ENCODE measurements at regions not wholly inside any gene's neighbourhood (a gene's known extent, or its start where the extent isn't known, plus 50 kb on each side); places are given as distances from the start of the nearest gene placed in this dataset.
"Not testable (repeated sequence)": the region's sequence is repeated elsewhere in the genome, so short reads cannot be mapped to it uniquely, and the experiment has no call there.

GRCh38 chr22:25461301-25461700 lies 103.2 kb upstream of the GRK3 start:
- no peaks in the 10 kb centered on the region for H3K4me1 ChIP-seq (ENCODE audit: insufficient read depth)
- no peak overlapping the region for H3K4me3 ChIP-seq (ENCODE audit: low read depth, low read length)
- DNase-seq (ENCODE audit: extremely low spot score): no peak
- H3K36me3 ChIP-seq (ENCODE audit: insufficient read depth): no peaks in the 10 kb centered on the region
- no peak overlapping the region for H3K27ac ChIP-seq (ENCODE audit: low read depth)
- WGBS: 92% methylated on average over 7 of the region's 7 CpGs

- not testable (repeated sequence) for H3K4me3 ChIP-seq (ENCODE audit: low read depth, low read length); H3K27ac ChIP-seq (ENCODE audit: low read depth); H3K4me1 ChIP-seq (ENCODE audit: insufficient read depth); H3K36me3 ChIP-seq (ENCODE audit: insufficient read depth)
- WGBS: 45% methylated on average over 15 of the region's 15 CpGs
- peak; percentile 70 for DNase-seq (ENCODE audit: extremely low spot score)
These were observed 101.8 kb upstream of the GRK3 start for GRCh38 chr22:25462474-25463346.

- 87% methylated on average over 8 of the region's 8 CpGs for WGBS
- H3K36me3 ChIP-seq (ENCODE audit: insufficient read depth); H3K4me1 ChIP-seq (ENCODE audit: insufficient read depth); H3K27ac ChIP-seq (ENCODE audit: low read depth); DNase-seq (ENCODE audit: extremely low spot score); H3K4me3 ChIP-seq (ENCODE audit: low read depth, low read length): not testable (repeated sequence)
These were observed 101.2 kb upstream of the GRK3 start for GRCh38 chr22:25463347-25463628.

- H3K4me3 ChIP-seq (ENCODE audit: low read depth, low read length); DNase-seq (ENCODE audit: extremely low spot score); H3K4me1 ChIP-seq (ENCODE audit: insufficient read depth); H3K27ac ChIP-seq (ENCODE audit: low read depth); H3K36me3 ChIP-seq (ENCODE audit: insufficient read depth): not testable (repeated sequence)
- WGBS: 95% methylated on average over 9 of the region's 9 CpGs
These were observed 100.1 kb upstream of the GRK3 start for GRCh38 chr22:25464326-25464725.

GRCh38 chr22:25465949-25466348 lies 98.5 kb upstream of the GRK3 start:
- H3K27ac ChIP-seq (ENCODE audit: low read depth): no peak overlapping the region

GRCh38 chr22:25472382-25472781 lies 92.1 kb upstream of the GRK3 start:
- H3K36me3 ChIP-seq (ENCODE audit: insufficient read depth): no peaks in the 10 kb centered on the region
- H3K4me3 ChIP-seq (ENCODE audit: low read depth, low read length): no peak overlapping the region
- H3K27ac ChIP-seq (ENCODE audit: low read depth): no peak overlapping the region
- no peak for DNase-seq (ENCODE audit: extremely low spot score)
- 98% methylated on average over 4 of the region's 4 CpGs for WGBS
- no peaks in the 10 kb centered on the region for H3K4me1 ChIP-seq (ENCODE audit: insufficient read depth)

More at GRCh38 chr22:25465949-25466348, 98.5 kb upstream of the GRK3 start:
- WGBS: 71% methylated on average over 4 of the region's 4 CpGs
- H3K36me3 ChIP-seq (ENCODE audit: insufficient read depth): peaks cover 1% of the 10 kb centered on the region
- H3K4me1 ChIP-seq (ENCODE audit: insufficient read depth): no peaks in the 10 kb centered on the region
- no peak for DNase-seq (ENCODE audit: extremely low spot score)
- H3K4me3 ChIP-seq (ENCODE audit: low read depth, low read length): no peak overlapping the region

- DNase-seq (ENCODE audit: extremely low spot score): peak; percentile 91
- Histone ChIP-seq H3K4me3 (ENCODE audit: low read depth, low read length) (no peak overlapping the region), H3K27ac (ENCODE audit: low read depth) (no peak overlapping the region), H3K4me1 (ENCODE audit: insufficient read depth) (no peaks in the 10 kb centered on the region), H3K36me3 (ENCODE audit: insufficient read depth) (no peaks in the 10 kb centered on the region)
- WGBS: 43% methylated on average over 16 of the region's 16 CpGs
These were observed 89.0 kb upstream of the GRK3 start for GRCh38 chr22:25475257-25476022.

- no peak for DNase-seq (ENCODE audit: extremely low spot score)
- 96% methylated on average over 3 of the region's 3 CpGs for WGBS
These were observed 87.1 kb upstream of the GRK3 start for GRCh38 chr22:25477358-25477757.

GRCh38 chr22:25478111-25478510 lies 86.4 kb upstream of the GRK3 start:
- H3K4me3 ChIP-seq (ENCODE audit: low read depth, low read length): no peak overlapping the region
- H3K27ac ChIP-seq (ENCODE audit: low read depth): no peak overlapping the region
- no peaks in the 10 kb centered on the region for H3K4me1 ChIP-seq (ENCODE audit: insufficient read depth)
- H3K36me3 ChIP-seq (ENCODE audit: insufficient read depth): no peaks in the 10 kb centered on the region
- no peak for DNase-seq (ENCODE audit: extremely low spot score)
- 87% methylated on average over 3 of the region's 3 CpGs for WGBS

More at GRCh38 chr22:25477358-25477757, 87.1 kb upstream of the GRK3 start:
- no peak overlapping the region for H3K27ac ChIP-seq (ENCODE audit: low read depth)
- H3K4me3 ChIP-seq (ENCODE audit: low read depth, low read length): no peak overlapping the region
- H3K36me3 ChIP-seq (ENCODE audit: insufficient read depth): no peaks in the 10 kb centered on the region
- H3K4me1 ChIP-seq (ENCODE audit: insufficient read depth): no peaks in the 10 kb centered on the region

GRCh38 chr22:25478528-25478927 lies 85.9 kb upstream of the GRK3 start:
- no peak for DNase-seq (ENCODE audit: extremely low spot score)
- Histone ChIP-seq H3K27ac (ENCODE audit: low read depth) (no peak overlapping the region), H3K4me3 (ENCODE audit: low read depth, low read length) (no peak overlapping the region), H3K36me3 (ENCODE audit: insufficient read depth) (no peaks in the 10 kb centered on the region), H3K4me1 (ENCODE audit: insufficient read depth) (no peaks in the 10 kb centered on the region)
- WGBS: 55% methylated on average over 2 of the region's 2 CpGs

GRCh38 chr22:25480868-25481267 lies 83.6 kb upstream of the GRK3 start:
- 94% methylated on average over 5 of the region's 5 CpGs for WGBS
- H3K27ac ChIP-seq (ENCODE audit: low read depth); DNase-seq (ENCODE audit: extremely low spot score); H3K4me3 ChIP-seq (ENCODE audit: low read depth, low read length); H3K4me1 ChIP-seq (ENCODE audit: insufficient read depth); H3K36me3 ChIP-seq (ENCODE audit: insufficient read depth): not testable (repeated sequence)

- H3K4me1 ChIP-seq (ENCODE audit: insufficient read depth): no peaks in the 10 kb centered on the region
- 84% methylated on average over 5 of the region's 5 CpGs for WGBS
- H3K27ac ChIP-seq (ENCODE audit: low read depth): no peak overlapping the region
- DNase-seq (ENCODE audit: extremely low spot score): no peak
- H3K4me3 ChIP-seq (ENCODE audit: low read depth, low read length): no peak overlapping the region
- no peaks in the 10 kb centered on the region for H3K36me3 ChIP-seq (ENCODE audit: insufficient read depth)
These were observed 82.2 kb upstream of the GRK3 start for GRCh38 chr22:25482091-25482760.

GRCh38 chr22:25482868-25483639 lies 81.4 kb upstream of the GRK3 start:
- no peak for DNase-seq (ENCODE audit: extremely low spot score)
- no peak overlapping the region for H3K4me3 ChIP-seq (ENCODE audit: low read depth, low read length)
- no peaks in the 10 kb centered on the region for H3K4me1 ChIP-seq (ENCODE audit: insufficient read depth)
- no peak overlapping the region for H3K27ac ChIP-seq (ENCODE audit: low read depth)
- 54% methylated on average over 3 of the region's 3 CpGs for WGBS
- H3K36me3 ChIP-seq (ENCODE audit: insufficient read depth): no peaks in the 10 kb centered on the region

Data from urinary bladder (tissue), 3 donors.